ENCODE measurements at regions not wholly inside any gene's neighbourhood (a gene's known extent, or its start where the extent isn't known, plus 50 kb on each side); places are given as distances from the start of the nearest gene placed in this dataset.

DNA sequence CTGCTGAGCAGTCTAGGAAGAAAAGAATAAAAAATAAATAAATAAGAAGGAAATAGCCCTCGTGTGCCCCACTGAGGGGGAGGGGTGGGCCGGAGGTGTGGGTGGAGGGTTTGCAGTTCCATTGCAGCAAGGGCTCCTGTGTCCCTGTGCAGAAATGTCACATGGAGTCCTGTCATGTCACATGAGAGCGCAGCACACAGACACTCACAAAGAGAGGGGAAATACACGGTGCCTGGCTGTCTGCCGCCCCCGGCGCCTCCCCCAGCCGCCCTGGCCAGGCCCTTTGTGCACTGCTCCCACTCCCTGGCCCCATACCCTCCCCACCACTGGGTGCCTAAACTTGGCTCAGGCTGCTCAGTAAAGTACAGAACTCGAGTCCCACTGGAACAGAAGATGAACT, 55.6 kb upstream of the SPTLC1 start:
- Mint-ChIP-seq H3K9me3 (peaks cover 4% of the 10 kb centered on the region), H3K4me1 (ENCODE audit: low read depth) (no peaks in the 10 kb centered on the region), H3K27ac (no peak overlapping the region), H3K27me3 (ENCODE audit: low read depth) (peaks cover 6% of the 10 kb centered on the region), H3K36me3 (ENCODE audit: low read depth) (no peaks in the 10 kb centered on the region), H3K4me3 (no peak overlapping the region)
- no peak for DNase-seq
- CTCF ChIA-PET = interaction anchor here (2.5 kb wide), 1 partner anchor 31 kb away, joined by 14 read pairs; no protein-coding TSS in a partner anchor
- intact Hi-C loops (cut with micrococcal nuclease) = no loop called here

- Mint-ChIP-seq H3K9me3 (peaks cover 15% of the 10 kb centered on the region), H3K4me1 (ENCODE audit: low read depth) (no peaks in the 10 kb centered on the region), H3K27me3 (ENCODE audit: low read depth) (peaks cover 15% of the 10 kb centered on the region), H3K4me3 (no peak overlapping the region), H3K27ac (no peak overlapping the region), H3K36me3 (ENCODE audit: low read depth) (peaks cover 3% of the 10 kb centered on the region)
- DNase-seq = no peak
- intact Hi-C loops (cut with micrococcal nuclease) = no loop called here
- CTCF ChIA-PET = no interaction called here
Observed at GRCh38 chr9:92165484-92165883, 50.3 kb upstream of the SPTLC1 start.
